GM13976 (cell line): ENCODE measurements at regions not wholly inside any gene's neighbourhood (a gene's known extent, or its start where the extent isn't known, plus 50 kb on each side); places are given as distances from the start of the nearest gene placed in this dataset.

ENCODE experiments used
- DNase-seq: peaks from one replicate; pipeline ENCODE4 v3.0.0; 2012; ENCODE audit warnings: low spot score
- in situ Hi-C: fragments of 300-500 bp; cut with MboI; formaldehyde crosslinking; loops from one replicate; pipeline ENCODE4 v1.12.0; 2022; ENCODE audit warnings: low sequenced_read_pairs, mixed read lengths, inconsistent platforms; ENCODE audit not compliant: unreplicated experiment
- TF ChIP-seq, protein P1 (sequence below): IDR thresholded peaks from 2 replicates; pipeline ENCODE4 v1.5.1; 2012; ENCODE audit warnings: borderline replicate concordance, mild to moderate bottlenecking; ENCODE audit not compliant: insufficient read depth; ENCODE audit errors: extremely low read depth, missing control alignments, control extremely low read depth

DNA sequence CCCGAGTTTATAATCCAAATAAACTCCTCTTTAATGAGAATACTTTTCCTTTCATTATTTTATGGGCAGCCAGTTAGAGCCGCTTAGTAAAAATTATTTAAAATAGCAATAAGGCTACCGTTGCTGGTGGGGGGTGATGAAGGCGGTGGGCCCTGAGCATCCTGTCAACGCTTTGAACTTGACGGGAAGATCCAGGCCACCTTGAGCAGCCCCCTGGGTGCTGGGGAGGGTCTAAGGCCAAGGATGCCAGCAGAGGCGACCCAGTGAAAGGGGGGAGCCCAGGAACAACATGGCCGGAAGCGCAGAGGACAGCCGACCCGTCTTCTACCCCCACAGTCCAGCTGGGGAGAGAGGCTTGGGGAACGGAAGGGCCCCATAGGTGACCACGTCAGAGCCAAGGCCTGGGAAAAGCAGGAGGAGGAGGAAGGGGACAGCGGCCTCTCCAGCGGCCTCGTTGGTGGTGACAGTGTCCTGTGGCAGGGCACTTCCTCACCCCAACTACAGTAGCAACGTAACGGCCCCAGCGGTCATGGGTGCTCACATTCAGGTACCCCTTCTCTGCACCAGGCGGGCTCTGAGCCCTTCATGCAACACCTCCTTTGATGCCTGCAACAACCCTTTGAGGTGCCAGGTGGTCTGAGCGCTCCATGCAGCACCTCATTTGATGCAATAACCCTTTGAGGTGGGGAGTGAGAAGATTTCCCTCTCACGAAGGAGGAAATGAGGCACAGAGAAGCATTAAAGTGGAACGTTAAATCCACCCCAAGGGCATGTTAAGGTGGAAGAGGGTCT lies 695.3 kb downstream of the TBC1D22A start:
- TF ChIP-seq, protein P1, sequence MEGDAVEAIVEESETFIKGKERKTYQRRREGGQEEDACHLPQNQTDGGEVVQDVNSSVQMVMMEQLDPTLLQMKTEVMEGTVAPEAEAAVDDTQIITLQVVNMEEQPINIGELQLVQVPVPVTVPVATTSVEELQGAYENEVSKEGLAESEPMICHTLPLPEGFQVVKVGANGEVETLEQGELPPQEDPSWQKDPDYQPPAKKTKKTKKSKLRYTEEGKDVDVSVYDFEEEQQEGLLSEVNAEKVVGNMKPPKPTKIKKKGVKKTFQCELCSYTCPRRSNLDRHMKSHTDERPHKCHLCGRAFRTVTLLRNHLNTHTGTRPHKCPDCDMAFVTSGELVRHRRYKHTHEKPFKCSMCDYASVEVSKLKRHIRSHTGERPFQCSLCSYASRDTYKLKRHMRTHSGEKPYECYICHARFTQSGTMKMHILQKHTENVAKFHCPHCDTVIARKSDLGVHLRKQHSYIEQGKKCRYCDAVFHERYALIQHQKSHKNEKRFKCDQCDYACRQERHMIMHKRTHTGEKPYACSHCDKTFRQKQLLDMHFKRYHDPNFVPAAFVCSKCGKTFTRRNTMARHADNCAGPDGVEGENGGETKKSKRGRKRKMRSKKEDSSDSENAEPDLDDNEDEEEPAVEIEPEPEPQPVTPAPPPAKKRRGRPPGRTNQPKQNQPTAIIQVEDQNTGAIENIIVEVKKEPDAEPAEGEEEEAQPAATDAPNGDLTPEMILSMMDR: no peak
- DNase-seq: no peak
- in situ Hi-C loops: no loop called here

DNA sequence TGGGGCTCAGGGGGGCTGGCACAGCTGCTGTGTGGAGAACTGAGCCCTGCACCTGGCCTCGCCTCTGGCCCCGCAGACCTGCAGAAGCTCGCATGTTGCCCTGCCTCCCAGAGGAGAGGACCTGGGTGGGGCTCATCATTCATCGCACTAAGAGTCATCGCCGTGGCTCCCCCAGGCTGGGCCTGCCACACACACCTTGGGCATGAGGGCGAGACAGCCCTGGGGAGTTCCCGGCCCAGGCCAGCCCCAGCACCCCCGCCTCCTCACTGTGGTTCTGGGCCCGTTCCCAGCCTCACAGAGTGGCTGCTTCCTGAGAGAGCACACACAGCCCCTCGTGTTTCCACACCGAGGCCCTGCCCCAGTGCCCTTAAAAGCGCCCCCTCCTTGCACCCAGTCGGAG lies 694.6 kb downstream of the TBC1D22A start:
- TF ChIP-seq, protein P1: no peak
- in situ Hi-C loops: no loop called here
- DNase-seq: no peak

DNA sequence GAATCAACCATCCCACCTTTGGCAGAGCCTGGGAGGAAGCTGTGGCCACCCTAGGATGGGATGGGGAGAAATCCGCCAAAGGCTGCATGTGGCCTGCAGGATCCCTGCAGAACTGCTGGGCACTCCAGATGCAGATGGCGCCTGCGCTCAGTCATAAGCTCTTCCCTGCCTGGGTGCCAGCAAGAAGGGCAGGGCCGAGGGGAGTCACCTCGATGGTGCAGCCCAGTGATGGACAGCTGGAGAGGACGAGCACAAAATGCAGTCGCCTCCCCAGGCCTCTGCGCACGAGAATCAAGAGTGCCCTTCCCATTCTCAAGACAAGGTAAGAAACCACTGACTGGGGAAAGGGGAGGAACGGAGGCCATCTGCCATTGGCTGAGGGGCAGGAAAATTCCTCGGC lies 693.6 kb downstream of the TBC1D22A start:
- DNase-seq: no peak
- in situ Hi-C loops: no loop called here
- TF ChIP-seq, protein P1: no peak

DNA sequence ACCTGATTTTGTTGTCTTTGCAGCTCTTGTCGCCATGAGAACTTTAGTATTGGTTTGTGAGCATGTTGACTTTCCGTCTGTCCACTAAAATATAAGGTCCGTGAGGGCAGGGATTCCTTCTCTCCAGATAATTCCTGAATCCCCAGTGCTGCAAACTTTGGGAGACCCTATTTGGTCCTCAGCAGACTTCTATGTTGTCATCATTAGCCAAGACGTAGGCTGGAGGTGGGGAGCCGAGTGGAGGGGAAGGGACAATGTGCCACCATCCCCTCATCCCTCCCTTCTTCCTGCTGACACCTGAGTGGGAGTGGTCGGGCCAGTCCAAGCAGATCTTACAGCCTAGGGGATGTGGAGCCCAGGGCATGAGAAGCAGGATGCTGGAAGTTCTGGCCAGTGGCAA lies 690.6 kb downstream of the TBC1D22A start:
- no peak for DNase-seq
- in situ Hi-C loops: no loop called here
- TF ChIP-seq, protein P1: no peak

DNA sequence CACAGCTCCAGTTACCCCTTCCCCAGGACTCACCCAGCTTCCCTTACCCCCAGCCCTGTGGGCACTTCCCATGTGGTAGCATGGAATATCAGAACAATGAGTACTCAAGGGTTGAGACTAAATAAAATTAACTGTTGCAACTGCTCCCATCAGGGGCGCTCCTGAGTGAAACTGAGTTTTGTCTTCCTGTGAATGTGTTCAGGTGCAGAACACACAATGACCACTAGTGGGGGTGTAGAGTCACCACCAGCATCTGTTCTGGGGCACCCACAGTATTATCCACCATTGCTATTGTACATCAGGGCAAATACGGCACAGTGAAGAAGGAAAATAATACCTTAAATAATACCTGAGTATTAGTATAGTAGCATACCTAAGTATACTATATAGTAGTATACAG lies 689.7 kb downstream of the TBC1D22A start:
- TF ChIP-seq, protein P1: no peak
- DNase-seq: no peak
- in situ Hi-C loops: no loop called here

DNA sequence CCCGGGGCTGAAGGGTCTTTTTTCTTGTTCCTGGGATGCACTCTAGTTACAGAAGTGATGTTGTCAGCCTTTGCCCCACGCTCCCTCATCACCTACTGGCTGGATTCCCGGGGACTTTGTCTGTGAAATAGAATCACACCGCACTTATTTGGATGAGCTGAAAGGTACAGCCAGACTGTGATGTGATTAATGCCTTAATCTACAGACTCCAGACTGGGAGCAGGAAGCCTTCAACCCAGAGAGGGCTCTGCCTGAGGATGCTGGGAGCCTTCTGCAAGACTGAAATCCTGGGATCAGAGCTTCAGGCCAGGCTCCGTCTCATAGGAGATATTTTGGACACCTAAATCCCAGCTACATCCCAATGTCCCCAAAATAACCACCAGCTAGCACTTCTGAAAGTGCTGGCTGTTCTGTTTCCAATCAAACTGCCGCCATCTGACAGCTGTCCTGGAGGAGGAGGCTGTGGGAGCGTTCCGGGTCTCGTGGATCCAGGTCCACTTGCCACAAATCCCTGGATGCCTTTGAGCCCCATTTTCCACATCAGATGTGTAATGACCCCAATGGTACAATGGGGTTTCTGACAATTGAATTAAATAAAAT lies 688.5 kb downstream of the TBC1D22A start:
- in situ Hi-C loops: no loop called here
- TF ChIP-seq, protein P1: no peak
- no peak for DNase-seq
